GM10266 (cell line): ENCODE measurements at regions not wholly inside any gene's neighbourhood (a gene's known extent, or its start where the extent isn't known, plus 50 kb on each side); places are given as distances from the start of the nearest gene placed in this dataset.

Source experiments
- DNase-seq: peaks from one replicate; pipeline ENCODE4 v3.0.0; 2012; ENCODE audit errors: extremely low spot score
- CTCF ChIP-seq: IDR thresholded peaks from 2 replicates; pipeline ENCODE4 v1.5.1; 2012; ENCODE audit warnings: mild to moderate bottlenecking, low read depth; ENCODE audit not compliant: control insufficient read depth, insufficient read depth; ENCODE audit errors: missing control alignments

- no peak for DNase-seq
These were observed 231.4 kb upstream of the TRPM3 start for GRCh38 chr9:71352837-71353236.

GRCh38 chr9:71349218-71349617, 227.8 kb upstream of the TRPM3 start:
- no peak for TF ChIP-seq CTCF
- no peak for DNase-seq

More at GRCh38 chr9:71352837-71353236, 231.4 kb upstream of the TRPM3 start:
- TF ChIP-seq CTCF, result no peak

- no peak for TF ChIP-seq CTCF
- no peak for DNase-seq
These were observed 211.9 kb upstream of the TRPM3 start for GRCh38 chr9:71333321-71333720.

- no peak for TF ChIP-seq CTCF
These were observed 210.2 kb upstream of the TRPM3 start for GRCh38 chr9:71331603-71332002.

GRCh38 chr9:71329873-71330272, 208.5 kb upstream of the TRPM3 start:
- DNase-seq, result no peak
- TF ChIP-seq CTCF, result no peak

More at GRCh38 chr9:71331603-71332002, 210.2 kb upstream of the TRPM3 start:
- DNase-seq, result no peak

GRCh38 chr9:71326360-71326759, 204.9 kb upstream of the TRPM3 start:
- no peak for TF ChIP-seq CTCF
- DNase-seq, result no peak

GRCh38 chr9:71323357-71323756, 201.9 kb upstream of the TRPM3 start:
- DNase-seq, result no peak
- no peak for TF ChIP-seq CTCF
